ENCODE measurements at regions not wholly inside any gene's neighbourhood (a gene's known extent, or its start where the extent isn't known, plus 50 kb on each side); places are given as distances from the start of the nearest gene placed in this dataset.

GRCh38 chr10:125377368-125377767, 217.0 kb upstream of the CTBP2 start:
- DNase-seq (ENCODE audit: low read depth) = peak; percentile 5
- H3K4me3 ChIP-seq (ENCODE audit: low read depth, low read length) = no peak overlapping the region
- TF ChIP-seq CTCF (conservative IDR thresholded peaks at IDR 0.05; ENCODE audit: low read depth, low read length) = no peak

DNA sequence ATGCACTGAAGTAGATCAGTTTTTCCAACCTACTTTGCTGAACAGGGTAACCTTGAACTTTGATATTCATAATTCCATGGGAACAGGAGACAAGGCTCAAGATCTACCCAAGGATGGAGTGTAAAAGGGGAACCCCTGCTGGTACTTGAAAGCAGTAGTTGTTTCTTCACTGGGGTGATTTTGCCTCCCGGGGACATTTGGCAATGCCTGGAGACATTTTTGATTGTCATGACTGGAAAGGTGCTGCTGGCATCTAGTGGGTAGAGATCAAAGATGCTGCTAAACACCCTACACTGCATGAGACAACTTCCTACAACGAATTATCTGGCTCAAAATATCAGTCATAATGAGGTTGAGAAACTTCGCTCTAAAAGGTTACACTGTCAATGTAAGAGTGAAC, 214.8 kb upstream of the CTBP2 start:
- H3K4me3 ChIP-seq (ENCODE audit: low read depth, low read length) = no peak overlapping the region
- no peak for TF ChIP-seq CTCF (conservative IDR thresholded peaks at IDR 0.05; ENCODE audit: low read depth, low read length)
- peak; percentile 5 for DNase-seq (ENCODE audit: low read depth)

DNA sequence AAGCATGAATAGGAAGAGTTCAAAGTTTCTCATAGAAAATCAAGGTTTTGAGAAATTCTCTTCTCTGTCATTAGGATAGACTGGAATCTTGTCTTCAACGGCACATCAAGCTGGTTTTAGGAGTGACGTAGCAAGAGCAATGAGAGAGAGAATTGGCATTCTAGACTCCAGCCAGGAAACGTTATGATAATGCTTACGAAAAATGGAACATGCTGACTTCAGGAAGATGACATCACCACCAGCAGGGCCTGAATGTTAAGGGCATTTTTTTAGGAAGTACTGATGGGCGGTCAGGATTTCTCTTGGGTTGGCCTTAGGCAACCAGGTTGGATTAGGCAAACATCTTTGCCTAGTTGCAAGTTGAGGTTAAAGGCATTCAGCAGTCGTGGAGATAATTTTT, 213.2 kb upstream of the CTBP2 start:
- no peak for DNase-seq (ENCODE audit: low read depth)
- TF ChIP-seq CTCF (conservative IDR thresholded peaks at IDR 0.05; ENCODE audit: low read depth, low read length) = no peak
- H3K4me3 ChIP-seq (ENCODE audit: low read depth, low read length) = no peak overlapping the region

- DNase-seq (ENCODE audit: low read depth) = no peak
- no peak overlapping the region for H3K4me3 ChIP-seq (ENCODE audit: low read depth, low read length)
- no peak for TF ChIP-seq CTCF (conservative IDR thresholded peaks at IDR 0.05; ENCODE audit: low read depth, low read length)
Measured at GRCh38 chr10:125370578-125370977, 210.2 kb upstream of the CTBP2 start.

DNA sequence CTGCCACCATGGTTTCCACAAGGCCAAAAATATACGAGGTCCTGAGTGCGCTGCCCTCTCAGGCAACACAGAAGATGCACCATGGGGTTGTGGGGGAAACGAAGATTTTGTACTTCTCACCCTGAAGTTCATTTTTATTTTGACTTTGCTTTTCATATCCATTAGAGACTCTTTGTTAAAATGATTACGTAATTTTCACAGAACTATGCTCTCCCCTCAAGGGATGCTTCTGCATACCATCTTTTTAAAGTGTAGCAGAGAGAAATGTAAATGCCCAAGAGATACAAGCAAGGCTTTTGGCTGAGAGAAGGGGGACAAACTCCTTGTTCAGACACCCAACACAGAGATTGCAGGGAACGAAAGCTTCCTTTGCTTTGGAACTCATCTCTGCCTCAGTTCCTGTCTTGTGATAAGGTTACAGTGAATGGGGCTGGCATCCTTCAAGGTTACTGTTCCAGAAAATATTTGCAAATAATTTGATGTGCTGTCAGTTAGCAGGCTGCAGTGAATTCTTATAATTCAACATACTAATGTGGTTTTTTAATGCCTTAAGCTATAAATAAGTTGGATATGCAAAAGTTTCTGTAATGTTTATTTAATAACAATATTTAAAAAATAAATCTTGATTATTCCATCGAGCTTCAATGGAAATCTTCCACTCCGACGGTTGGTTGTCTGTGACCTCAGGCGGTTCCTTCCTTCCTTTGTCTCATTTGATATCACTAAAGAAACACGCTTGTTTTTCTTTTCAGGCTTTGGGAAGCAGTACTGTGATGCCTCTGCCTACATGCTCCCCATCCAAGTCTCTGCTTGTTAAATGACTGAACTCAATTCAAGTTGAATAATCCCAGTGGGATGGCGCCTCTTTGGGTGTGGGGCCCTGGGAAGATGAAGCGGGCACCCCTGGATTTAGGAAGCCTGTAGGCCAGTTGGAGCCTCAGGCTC, 209.3 kb upstream of the CTBP2 start:
- TF ChIP-seq CTCF (conservative IDR thresholded peaks at IDR 0.05; ENCODE audit: low read depth, low read length) = no peak
- no peak for DNase-seq (ENCODE audit: low read depth)
- H3K4me3 ChIP-seq (ENCODE audit: low read depth, low read length) = no peak overlapping the region

DNA sequence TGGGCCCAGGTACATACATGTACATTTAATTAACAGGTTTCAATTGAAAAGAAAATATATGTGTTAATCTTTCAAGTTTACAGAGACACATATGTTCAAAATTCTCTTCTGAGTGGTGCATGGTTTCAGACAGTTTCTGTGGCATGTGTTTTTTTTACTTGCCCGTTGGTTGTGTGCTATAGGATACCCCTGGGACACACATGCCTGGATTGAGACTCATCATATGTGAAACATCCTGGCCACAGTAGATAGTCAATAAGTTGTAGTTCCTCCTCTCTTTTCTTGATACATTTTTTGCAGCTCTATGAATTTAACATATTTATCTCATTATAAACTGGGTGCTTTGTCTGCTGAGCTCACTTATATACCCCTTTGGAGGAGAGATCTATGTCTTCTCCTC, 207.8 kb upstream of the CTBP2 start:
- H3K4me3 ChIP-seq (ENCODE audit: low read depth, low read length) = no peak overlapping the region
- DNase-seq (ENCODE audit: low read depth) = no peak
- no peak for TF ChIP-seq CTCF (conservative IDR thresholded peaks at IDR 0.05; ENCODE audit: low read depth, low read length)

- no peak for DNase-seq (ENCODE audit: low read depth)
- TF ChIP-seq CTCF (conservative IDR thresholded peaks at IDR 0.05; ENCODE audit: low read depth, low read length) = no peak
- no peak overlapping the region for H3K4me3 ChIP-seq (ENCODE audit: low read depth, low read length)
Measured at GRCh38 chr10:125363791-125364190, 203.4 kb upstream of the CTBP2 start.

Measured in choroid plexus epithelial cell (primary cell).